Mesendoderm (in vitro differentiated cells): ENCODE measurements at regions not wholly inside any gene's neighbourhood (a gene's known extent, or its start where the extent isn't known, plus 50 kb on each side); places are given as distances from the start of the nearest gene placed in this dataset.

ENCODE experiments used
- DNase-seq: peaks from one replicate; pipeline ENCODE4 v3.0.0; 2013
- H2AK5ac ChIP-seq: 2 replicates; pipeline ENCODE4 v1.6.1; 2013; ENCODE audit warnings: low read length, inconsistent platforms
- H2BK120ac ChIP-seq: 2 replicates; pipeline ENCODE4 v1.6.1; 2013; ENCODE audit warnings: low read depth, mild to moderate bottlenecking, low read length, moderate library complexity, mixed read lengths
- H2BK15ac ChIP-seq: replicated peaks from 2 replicates; pipeline ENCODE4 v1.6.1; 2013; ENCODE audit warnings: low read depth, mild to moderate bottlenecking, moderate library complexity
- H2BK5ac ChIP-seq: 2 replicates; pipeline ENCODE4 v1.6.1; 2013; ENCODE audit warnings: low read length, inconsistent platforms
- H3K18ac ChIP-seq: 2 replicates; pipeline ENCODE4 v1.6.1; 2013; ENCODE audit warnings: mild to moderate bottlenecking, low read length, mixed read lengths
- H3K23ac ChIP-seq: one replicate; pipeline ENCODE4 v1.6.1; 2013; ENCODE audit warnings: low read length
- H3K27ac ChIP-seq: 2 replicates; pipeline ENCODE4 v1.5.1; 2013; ENCODE audit warnings: low read depth, mild to moderate bottlenecking, inconsistent platforms, low read length, moderate library complexity
- H3K27me3 ChIP-seq: 2 replicates; pipeline ENCODE4 v1.6.1; 2013; ENCODE audit warnings: low read length, control low read depth, mild to moderate bottlenecking, inconsistent platforms; ENCODE audit not compliant: insufficient read depth, poor library complexity
- H3K36me3 ChIP-seq: 2 replicates; pipeline ENCODE4 v1.6.1; 2013; ENCODE audit warnings: low read length, inconsistent platforms; ENCODE audit not compliant: control insufficient read depth, insufficient read depth
- H3K4ac ChIP-seq: one replicate; pipeline ENCODE4 v1.6.1; 2013; ENCODE audit warnings: low read depth, mild to moderate bottlenecking, low read length, moderate library complexity
- H3K4me1 ChIP-seq: 2 replicates; pipeline ENCODE4 v1.6.1; 2013; ENCODE audit warnings: low read depth, low read length, inconsistent platforms; ENCODE audit not compliant: control insufficient read depth
- H3K4me2 ChIP-seq: 2 replicates; pipeline ENCODE4 v1.6.1; 2013; ENCODE audit warnings: low read length
- H3K4me3 ChIP-seq: 2 replicates; pipeline ENCODE4 v1.5.1; 2013; ENCODE audit warnings: mild to moderate bottlenecking, low read length
- H3K56ac ChIP-seq: one replicate; pipeline ENCODE4 v1.6.1; 2013; ENCODE audit warnings: low read length
- H3K79me1 ChIP-seq: 2 replicates; pipeline ENCODE4 v1.6.1; 2013; ENCODE audit warnings: low read length, inconsistent platforms
- H3K79me2 ChIP-seq: 2 replicates; pipeline ENCODE4 v1.6.1; 2013; ENCODE audit warnings: mild to moderate bottlenecking, low read length; ENCODE audit not compliant: control insufficient read depth, insufficient read depth
- H3K9ac ChIP-seq: 2 replicates; pipeline ENCODE4 v1.6.1; 2013; ENCODE audit warnings: low read length, inconsistent platforms
- H4K5ac ChIP-seq: one replicate; pipeline ENCODE4 v1.6.1; 2013; ENCODE audit warnings: low read length
- H4K8ac ChIP-seq: one replicate; pipeline ENCODE4 v1.6.1; 2013; ENCODE audit warnings: low read depth, mild to moderate bottlenecking, control low read depth, low read length, moderate library complexity
- WGBS: extraction: QIAGEN DNeasy Blood & Tissue Kit; methylation state at CpG from one replicate; pipeline ENCODE4 v1.1.7; 2013; ENCODE audit warnings: low lambda C conversion rate, missing lambda C conversion rate; ENCODE audit not compliant: insufficient coverage; ENCODE audit errors: extremely low coverage; 5-methylcytosine and 5-hydroxymethylcytosine counted together

DNA sequence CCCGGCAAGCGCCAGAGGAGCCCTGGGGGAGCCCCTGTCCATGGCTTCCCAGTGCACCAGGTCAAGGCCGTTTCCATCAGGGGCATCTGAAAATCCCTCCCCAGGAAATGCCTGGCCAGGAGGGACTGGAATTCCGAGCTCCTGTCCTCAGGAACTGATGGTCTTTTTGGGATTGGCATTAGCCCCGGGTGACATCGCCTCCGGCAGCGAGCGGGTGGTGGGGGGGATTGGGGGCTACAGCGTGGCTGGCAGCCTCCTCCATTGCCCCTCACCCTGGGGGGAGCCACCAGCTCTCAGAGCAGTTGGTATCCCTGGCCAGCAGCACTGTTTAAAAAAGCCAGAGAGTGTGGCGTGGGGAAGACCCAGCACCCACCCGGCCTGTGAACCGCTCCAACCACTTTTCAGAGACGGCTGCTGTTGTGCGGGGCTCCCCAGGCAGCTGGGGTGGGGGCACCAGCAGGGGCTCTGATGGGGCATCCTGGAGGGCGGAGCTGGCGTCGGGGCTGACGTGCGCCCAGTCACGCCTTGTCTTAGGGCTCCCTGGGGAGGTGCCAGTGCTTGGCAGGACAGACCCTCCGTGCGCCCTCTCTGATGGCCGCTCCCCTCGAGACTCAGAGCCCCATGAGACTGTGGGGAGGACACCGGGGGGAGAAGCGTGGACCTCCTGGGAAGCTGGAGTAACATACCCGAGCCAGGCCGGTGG lies 62.9 kb upstream of the TTC34 start:
- Histone ChIP-seq H3K27ac (no peak overlapping the region), H3K79me2 (no peaks in the 10 kb centered on the region), H3K27me3 (no peaks in the 10 kb centered on the region), H3K9ac (no peak overlapping the region), H3K23ac (no peak overlapping the region), H3K4ac (no peak overlapping the region), H3K4me2 (no peak overlapping the region), H2BK15ac (no peak overlapping the region), H2BK120ac (no peak overlapping the region), H3K4me1 (no peaks in the 10 kb centered on the region), H2BK5ac (no peak overlapping the region), H3K56ac (no peak overlapping the region), H2AK5ac (no peak overlapping the region), H3K79me1 (no peaks in the 10 kb centered on the region), H4K5ac (no peak overlapping the region), H3K18ac (no peak overlapping the region), H3K36me3 (no peaks in the 10 kb centered on the region), H3K4me3 (no peak overlapping the region), H4K8ac (no peak overlapping the region)
- DNase-seq = no peak
- no CpG with 5 or more reads among the region's 29 CpGs for WGBS

DNA sequence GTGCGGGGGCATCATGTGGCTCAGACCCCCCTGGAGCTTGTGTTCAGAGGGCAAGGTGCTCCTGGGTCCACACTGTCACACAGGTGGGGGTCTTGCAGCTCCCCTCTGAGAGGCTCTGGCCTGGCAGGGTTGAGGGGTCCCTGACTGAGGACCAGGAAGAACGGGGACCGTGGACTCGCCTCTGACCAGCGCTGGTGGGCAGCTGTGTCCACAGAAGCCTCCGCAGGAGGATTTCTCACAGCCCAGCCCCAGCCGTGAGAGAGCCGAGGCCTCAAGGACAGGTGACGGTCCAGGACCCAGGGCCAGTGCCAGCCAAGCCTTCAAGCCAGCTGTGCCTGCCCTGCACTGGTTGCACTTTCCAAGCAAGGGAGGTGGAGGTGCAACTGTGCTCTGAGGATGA lies 63.5 kb upstream of the TTC34 start:
- Histone ChIP-seq H3K4ac (no peak overlapping the region), H2BK120ac (no peak overlapping the region), H3K36me3 (no peaks in the 10 kb centered on the region), H2BK5ac (no peak overlapping the region), H3K79me1 (no peaks in the 10 kb centered on the region), H4K8ac (no peak overlapping the region), H4K5ac (no peak overlapping the region), H3K4me2 (no peak overlapping the region), H2BK15ac (no peak overlapping the region), H3K4me3 (no peak overlapping the region), H3K27ac (no peak overlapping the region), H3K23ac (no peak overlapping the region), H3K9ac (no peak overlapping the region), H2AK5ac (no peak overlapping the region), H3K27me3 (no peaks in the 10 kb centered on the region), H3K79me2 (no peaks in the 10 kb centered on the region), H3K18ac (no peak overlapping the region), H3K56ac (no peak overlapping the region), H3K4me1 (no peaks in the 10 kb centered on the region)
- DNase-seq = no peak
- WGBS = no CpG with 5 or more reads among the region's 9 CpGs

DNA sequence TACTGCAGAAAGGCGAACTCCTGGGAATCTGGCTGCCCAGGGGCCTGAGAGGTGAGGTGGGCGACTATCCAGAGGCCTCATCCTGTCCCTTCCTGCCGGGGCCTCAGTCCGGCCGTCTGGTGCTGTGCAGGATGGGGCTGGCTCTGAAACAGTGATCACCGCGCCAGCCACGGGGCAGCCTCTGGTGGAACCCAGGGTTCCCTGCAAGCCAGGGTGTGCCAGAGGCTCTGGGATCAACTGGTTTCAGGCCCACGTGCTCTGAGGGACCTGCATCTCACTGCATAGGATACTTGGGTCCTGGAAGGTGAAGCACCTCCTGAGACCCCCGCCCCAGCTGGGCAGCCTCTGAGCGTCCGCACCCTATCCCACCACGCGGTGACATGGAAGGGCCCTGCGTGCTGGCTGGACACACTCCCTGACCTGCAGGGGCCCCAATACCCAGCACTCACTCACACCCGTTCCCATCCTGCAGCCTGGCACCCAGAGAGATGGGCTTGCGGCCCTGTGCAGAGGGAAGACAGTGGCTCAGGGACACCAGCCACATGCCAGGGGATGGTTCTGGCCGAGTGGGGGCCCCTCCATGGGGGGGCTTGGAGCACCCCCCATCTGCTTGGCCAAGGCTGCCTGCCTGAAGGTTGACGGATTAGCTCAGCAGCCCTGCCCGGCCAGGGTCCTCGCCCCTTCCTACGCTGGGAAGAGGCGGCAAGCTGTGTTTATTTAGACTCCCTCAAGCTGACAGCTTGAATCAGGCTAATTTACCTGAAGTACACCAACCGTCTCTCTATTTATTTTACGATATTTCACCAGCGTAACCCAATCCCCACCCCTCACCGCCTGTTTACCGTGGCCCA lies 64.3 kb upstream of the TTC34 start:
- DNase-seq = no peak
- Histone ChIP-seq H3K79me1 (no peaks in the 10 kb centered on the region), H4K8ac (no peak overlapping the region), H3K4ac (no peak overlapping the region), H3K56ac (no peak overlapping the region), H3K79me2 (no peaks in the 10 kb centered on the region), H2AK5ac (no peak overlapping the region), H2BK120ac (no peak overlapping the region), H3K36me3 (no peaks in the 10 kb centered on the region), H3K4me2 (no peak overlapping the region), H3K4me3 (no peak overlapping the region), H2BK5ac (no peak overlapping the region), H4K5ac (no peak overlapping the region), H3K23ac (no peak overlapping the region), H3K9ac (no peak overlapping the region), H3K18ac (no peak overlapping the region), H3K4me1 (no peaks in the 10 kb centered on the region), H3K27me3 (no peaks in the 10 kb centered on the region), H2BK15ac (no peak overlapping the region), H3K27ac (no peak overlapping the region)
- no CpG with 5 or more reads among the region's 28 CpGs for WGBS

DNA sequence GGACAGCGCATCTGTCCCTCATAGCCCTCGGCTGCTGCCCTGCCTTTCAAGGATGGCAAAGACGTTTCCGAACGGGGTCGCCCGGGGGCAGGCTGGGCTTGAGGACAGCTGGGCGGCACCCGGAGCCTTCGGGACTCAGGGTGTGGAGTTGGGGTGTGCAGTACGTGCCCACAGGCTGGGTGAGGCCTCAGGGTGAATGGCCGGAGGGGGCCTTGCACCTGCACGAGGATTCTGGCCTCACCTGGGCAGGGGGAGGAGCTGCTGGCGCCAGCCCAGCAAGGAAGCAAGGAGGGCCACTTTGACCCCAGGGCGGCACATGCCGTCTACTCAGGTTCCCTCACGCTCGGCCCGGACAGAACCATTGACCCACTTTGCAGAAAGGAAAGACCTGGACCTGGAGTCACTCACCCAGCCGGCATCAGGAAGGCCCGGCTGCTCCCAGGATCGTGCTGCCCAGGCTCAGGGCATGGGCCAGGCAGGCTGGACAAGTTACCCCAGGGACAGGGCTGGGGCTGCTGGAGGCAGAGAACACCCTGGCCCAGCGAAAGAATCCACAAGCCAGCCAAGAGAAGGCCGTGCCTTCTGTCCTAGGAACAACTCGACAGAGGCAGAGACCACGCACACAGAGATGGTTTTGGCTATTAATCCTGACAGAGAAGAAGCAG lies 65.1 kb upstream of the TTC34 start:
- Histone ChIP-seq H3K4me3 (no peak overlapping the region), H3K79me1 (no peaks in the 10 kb centered on the region), H3K23ac (no peak overlapping the region), H3K4ac (no peak overlapping the region), H3K36me3 (no peaks in the 10 kb centered on the region), H2BK5ac (no peak overlapping the region), H3K27me3 (no peaks in the 10 kb centered on the region), H3K79me2 (no peaks in the 10 kb centered on the region), H3K56ac (no peak overlapping the region), H4K5ac (no peak overlapping the region), H3K27ac (no peak overlapping the region), H3K4me1 (no peaks in the 10 kb centered on the region), H4K8ac (no peak overlapping the region), H3K4me2 (no peak overlapping the region), H2BK15ac (no peak overlapping the region), H2BK120ac (no peak overlapping the region), H3K18ac (no peak overlapping the region), H3K9ac (no peak overlapping the region), H2AK5ac (no peak overlapping the region)
- DNase-seq = no peak
- WGBS = no CpG with 5 or more reads among the region's 26 CpGs

DNA sequence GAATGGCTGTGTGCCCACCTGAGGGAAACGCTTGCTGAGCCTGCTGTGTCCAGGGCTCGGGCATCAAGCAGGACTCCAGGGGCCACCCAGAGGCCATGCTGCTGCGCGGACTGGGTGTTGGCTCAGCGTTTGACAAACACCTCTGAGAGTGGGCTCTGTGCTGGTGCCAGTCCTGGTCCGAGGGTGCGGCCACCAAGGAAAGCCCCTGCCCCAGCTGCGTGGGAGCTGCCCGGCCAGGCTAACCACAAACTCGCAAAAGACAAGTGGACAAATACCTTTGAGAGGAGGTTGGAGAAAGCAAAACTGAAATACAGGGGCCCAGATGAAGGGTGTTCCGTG lies 65.6 kb upstream of the TTC34 start:
- no peak overlapping the region for H3K4me3 ChIP-seq
- no peaks in the 10 kb centered on the region for H3K79me1 ChIP-seq
- no CpG with 5 or more reads among the region's 11 CpGs for WGBS
- no peak overlapping the region for H2BK15ac ChIP-seq
- no peak overlapping the region for H2BK120ac ChIP-seq
- H3K79me2 ChIP-seq = no peaks in the 10 kb centered on the region
- H3K4ac ChIP-seq = no peak overlapping the region
- no peak overlapping the region for H2BK5ac ChIP-seq
- H3K23ac ChIP-seq = no peak overlapping the region
- H3K4me1 ChIP-seq = no peaks in the 10 kb centered on the region
- no peak overlapping the region for H2AK5ac ChIP-seq
- H3K9ac ChIP-seq = no peak overlapping the region
- no peak overlapping the region for H3K27ac ChIP-seq
- H3K36me3 ChIP-seq = no peaks in the 10 kb centered on the region
- H3K27me3 ChIP-seq = no peaks in the 10 kb centered on the region
- no peak overlapping the region for H4K5ac ChIP-seq
- no peak overlapping the region for H3K4me2 ChIP-seq
- H3K56ac ChIP-seq = no peak overlapping the region
- H3K18ac ChIP-seq = no peak overlapping the region
- no peak overlapping the region for H4K8ac ChIP-seq
- DNase-seq = no peak
